ENCODE measurements at regions not wholly inside any gene's neighbourhood (a gene's known extent, or its start where the extent isn't known, plus 50 kb on each side); places are given as distances from the start of the nearest gene placed in this dataset.

DNA sequence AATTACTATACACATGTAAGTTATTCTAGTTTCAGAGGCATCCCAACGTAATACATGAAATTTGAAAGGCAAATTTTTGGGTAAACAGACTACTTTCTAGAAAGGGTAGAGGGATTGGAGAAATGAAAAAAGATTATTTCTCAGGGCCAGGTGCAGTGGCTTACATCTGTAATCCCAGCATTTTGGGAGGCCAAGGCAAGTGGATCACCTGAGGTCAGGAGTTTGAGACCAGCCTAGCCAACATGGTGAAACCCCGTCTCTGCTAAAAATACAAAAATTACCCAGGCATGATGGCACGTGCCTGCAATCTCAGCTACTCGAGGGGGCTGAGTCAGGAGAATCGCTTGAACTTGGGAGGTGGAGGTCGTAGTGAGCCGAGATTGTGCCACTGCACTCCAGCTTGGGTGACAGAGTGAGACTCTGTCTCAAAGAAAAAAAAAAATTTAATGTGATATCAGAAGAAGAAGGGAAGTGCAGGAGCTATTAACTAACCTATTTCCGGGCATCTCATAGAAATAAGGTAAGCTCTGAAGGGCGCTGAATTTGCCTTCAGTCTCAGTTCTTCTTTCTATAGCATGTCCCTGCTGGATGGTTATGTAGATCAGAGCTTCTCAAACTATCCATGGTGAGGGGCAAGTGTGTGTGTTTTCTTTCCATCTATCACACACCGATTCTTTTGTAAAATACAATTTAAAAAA, 100.3 kb upstream of the MTHFD1L start:
- ChIA-PET POLR2A (no interaction called here), CTCF (interaction anchor here (1.0 to 1.2 kb wide), 3 partner anchors 16 to 79 kb away, joined by 3 to 4 read pairs (median 3); no protein-coding TSS in a partner anchor)
- DNase-seq (ENCODE audit: extremely low spot score): no peak
- no peak for TF ChIP-seq CTCF (IDR thresholded peaks at IDR 0.05; ENCODE audit: control extremely low read depth, extremely low read depth, low read depth, missing control alignments)

- POLR2A ChIA-PET: no interaction called here
- no peak for TF ChIP-seq CTCF (IDR thresholded peaks at IDR 0.05; ENCODE audit: control extremely low read depth, extremely low read depth, low read depth, missing control alignments)
- DNase-seq (ENCODE audit: extremely low spot score): no peak
- CTCF ChIA-PET: interaction anchor here (1.2 to 2.1 kb wide), 3 partner anchors 9 to 80 kb away, joined by 3 to 11 read pairs (median 5); no protein-coding TSS in a partner anchor
These were observed 99.1 kb upstream of the MTHFD1L start for GRCh38 chr6:150766201-150766997.

DNA sequence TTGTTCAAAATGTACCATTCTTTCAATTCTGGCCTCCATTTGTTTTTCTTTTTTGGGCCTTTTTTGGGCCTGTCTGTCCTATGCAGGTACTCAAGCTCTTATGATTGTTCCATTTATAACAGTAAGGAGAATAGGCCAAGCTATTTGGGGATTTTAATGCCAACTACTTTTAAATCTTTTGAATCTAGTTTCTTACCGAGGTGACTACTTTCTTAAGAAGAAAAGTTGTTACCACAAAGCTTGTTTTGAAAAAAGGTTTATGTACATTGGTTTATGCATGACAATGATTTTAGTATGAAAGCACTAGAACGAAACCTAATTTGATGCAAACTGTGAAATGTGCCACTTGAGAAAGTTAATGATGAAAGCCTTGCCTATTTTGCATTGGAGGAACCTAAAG, 98.3 kb upstream of the MTHFD1L start:
- POLR2A ChIA-PET: no interaction called here
- TF ChIP-seq CTCF (IDR thresholded peaks at IDR 0.05; ENCODE audit: control extremely low read depth, extremely low read depth, low read depth, missing control alignments): no peak
- no peak for DNase-seq (ENCODE audit: extremely low spot score)
- CTCF ChIA-PET: interaction anchor here (0.9 to 2.1 kb wide), 3 partner anchors 10 to 350 kb away, joined by 3 to 11 read pairs (median 5); no protein-coding TSS in a partner anchor

GRCh38 chr6:150767571-150768018, 97.9 kb upstream of the MTHFD1L start:
- CTCF ChIA-PET: interaction anchor here (0.9 to 2.1 kb wide), 4 partner anchors 8 to 350 kb away, joined by 3 to 11 read pairs (median 4); no protein-coding TSS in a partner anchor
- POLR2A ChIA-PET: no interaction called here

GRCh38 chr6:150770637-150771036, 94.9 kb upstream of the MTHFD1L start:
- DNase-seq (ENCODE audit: extremely low spot score): no peak
- TF ChIP-seq CTCF (IDR thresholded peaks at IDR 0.05; ENCODE audit: control extremely low read depth, extremely low read depth, low read depth, missing control alignments): no peak
- ChIA-PET POLR2A (no interaction called here), CTCF (interaction anchor here (1.1 to 1.5 kb wide), 3 partner anchors 11 to 31 kb away, joined by 3 to 5 read pairs (median 3); no protein-coding TSS in a partner anchor)

More at GRCh38 chr6:150767571-150768018, 97.9 kb upstream of the MTHFD1L start:
- DNase-seq (ENCODE audit: extremely low spot score): no peak
- TF ChIP-seq CTCF (IDR thresholded peaks at IDR 0.05; ENCODE audit: control extremely low read depth, extremely low read depth, low read depth, missing control alignments): no peak

GRCh38 chr6:150773969-150774368, 91.5 kb upstream of the MTHFD1L start:
- DNase-seq (ENCODE audit: extremely low spot score): no peak
- POLR2A ChIA-PET: no interaction called here
- CTCF ChIA-PET: no interaction called here
- no peak for TF ChIP-seq CTCF (IDR thresholded peaks at IDR 0.05; ENCODE audit: control extremely low read depth, extremely low read depth, low read depth, missing control alignments)
